Skeletal muscle cell (primary cell): ENCODE measurements at regions not wholly inside any gene's neighbourhood (a gene's known extent, or its start where the extent isn't known, plus 50 kb on each side); places are given as distances from the start of the nearest gene placed in this dataset.

Experiments used
- DNase-seq: peaks from one replicate; pipeline ENCODE4 v3.0.0-alpha.2; 2010; ENCODE audit warnings: low read depth
- H3K4me3 ChIP-seq: 2 replicates; pipeline ENCODE4 v1.5.1; 2011; ENCODE audit warnings: low read depth, mild to moderate bottlenecking, control low read depth, low read length, moderate library complexity

DNA sequence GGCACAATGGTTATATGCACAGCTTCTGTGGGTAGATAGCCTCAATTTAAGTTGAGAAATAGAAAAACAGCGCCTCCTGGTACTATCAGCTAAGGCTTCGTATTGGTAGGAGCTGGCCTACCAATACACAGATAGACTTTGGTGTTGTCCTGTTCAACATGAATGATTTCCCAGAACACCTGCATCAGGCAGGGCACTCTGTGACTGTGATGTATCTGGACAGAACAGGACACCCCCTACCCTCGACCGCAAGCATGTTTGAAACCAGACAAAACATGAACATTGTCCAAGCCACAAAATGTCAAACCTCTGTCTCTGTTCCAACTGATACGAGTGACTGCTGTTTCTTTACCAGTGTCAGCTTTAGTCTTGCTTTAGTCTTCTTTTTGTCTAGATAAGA lies 144.9 kb downstream of the HAPSTR1 start:
- DNase-seq = no peak
- H3K4me3 ChIP-seq = no peak overlapping the region

DNA sequence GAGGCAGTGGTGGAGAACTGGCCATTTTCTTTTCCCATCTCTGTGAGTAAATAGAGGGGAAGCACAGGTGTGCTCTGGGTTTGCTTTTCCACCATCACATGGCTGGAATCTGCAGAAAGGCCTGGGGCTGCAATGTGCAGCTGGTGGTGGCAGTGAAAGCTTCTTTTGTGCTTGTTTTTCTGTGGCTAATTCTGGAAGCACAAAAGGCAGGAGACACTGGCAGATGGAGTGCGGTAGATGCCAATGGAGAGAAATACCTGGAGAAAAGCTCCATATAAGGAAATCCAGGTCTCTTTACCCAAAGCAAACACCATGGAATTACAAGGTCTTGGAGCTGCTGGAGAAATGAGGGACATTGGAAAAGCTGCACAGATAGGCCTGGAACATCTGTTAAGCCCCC lies 146.9 kb downstream of the HAPSTR1 start:
- no peak overlapping the region for H3K4me3 ChIP-seq
- no peak for DNase-seq

- DNase-seq = no peak
- no peak overlapping the region for H3K4me3 ChIP-seq
Observed at GRCh38 chr16:9241177-9241576, 149.7 kb downstream of the HAPSTR1 start.

DNA sequence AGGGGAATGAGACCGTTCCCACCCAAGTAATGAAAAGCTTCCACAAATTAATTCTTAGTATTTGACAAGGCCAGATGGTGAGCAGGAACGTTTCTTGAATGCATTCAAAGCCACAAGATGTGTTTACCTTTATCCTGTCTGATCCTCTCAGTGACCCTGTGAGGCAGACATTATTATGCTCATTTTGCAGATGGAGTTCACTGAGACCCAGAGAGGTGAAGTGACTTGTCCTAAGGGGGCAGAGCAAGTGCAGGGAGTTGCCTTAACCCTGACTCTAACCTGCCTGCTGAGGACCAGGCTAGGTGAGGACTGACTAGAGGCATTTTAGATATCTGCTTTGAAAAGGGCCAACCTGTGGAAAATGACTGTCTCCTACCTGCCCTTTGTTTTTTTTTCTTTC lies 156.7 kb downstream of the HAPSTR1 start:
- H3K4me3 ChIP-seq = no peak overlapping the region
- no peak for DNase-seq

GRCh38 chr16:9249534-9249933 lies 158.1 kb downstream of the HAPSTR1 start:
- no peak for DNase-seq

DNA sequence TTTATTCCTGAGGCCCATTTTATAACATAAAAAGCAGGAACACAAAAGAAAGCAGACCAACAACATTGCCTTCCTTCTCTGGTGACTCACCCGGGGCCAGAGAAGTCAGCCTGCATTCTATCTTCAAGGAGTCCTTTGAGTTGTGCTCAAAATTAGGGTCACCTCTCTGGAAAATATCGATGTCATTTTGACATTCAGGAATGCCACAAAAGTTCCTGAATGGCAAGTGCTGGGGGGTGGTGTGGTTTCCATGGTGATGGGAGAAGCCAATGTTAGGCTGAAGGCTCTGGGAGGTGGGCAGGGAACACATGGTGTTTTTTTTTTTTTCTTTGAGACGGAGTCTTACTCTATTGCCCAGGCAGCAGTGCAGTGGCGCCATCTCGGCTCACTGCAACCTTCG lies 159.6 kb downstream of the HAPSTR1 start:
- H3K4me3 ChIP-seq = no peak overlapping the region
- DNase-seq = no peak

More at GRCh38 chr16:9249534-9249933, 158.1 kb downstream of the HAPSTR1 start:
- no peak overlapping the region for H3K4me3 ChIP-seq

GRCh38 chr16:9254863-9255262 lies 163.4 kb downstream of the HAPSTR1 start:
- no peak overlapping the region for H3K4me3 ChIP-seq
- DNase-seq = no peak

GRCh38 chr16:9256196-9256595 lies 164.8 kb downstream of the HAPSTR1 start:
- no peak for DNase-seq

DNA sequence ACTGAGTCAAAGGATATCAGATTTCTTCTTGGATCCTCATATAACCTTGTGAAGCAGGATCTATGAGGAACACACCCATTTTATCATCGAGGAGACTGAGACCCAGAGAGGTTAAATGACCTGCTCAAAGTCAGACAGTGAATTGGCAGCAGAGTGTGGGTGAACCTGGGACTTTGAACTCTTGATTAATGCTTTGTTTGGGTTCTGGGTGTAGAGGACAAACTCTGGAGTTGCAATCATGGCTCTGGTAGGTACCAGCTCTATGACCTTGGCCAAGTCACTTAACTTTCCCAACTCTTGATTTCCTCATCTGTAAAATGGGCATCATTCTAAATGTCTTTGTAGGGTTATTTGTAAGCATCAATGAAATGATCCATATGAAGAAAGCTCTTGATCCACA lies 166.4 kb downstream of the HAPSTR1 start:
- no peak overlapping the region for H3K4me3 ChIP-seq
- DNase-seq = no peak

More at GRCh38 chr16:9256196-9256595, 164.8 kb downstream of the HAPSTR1 start:
- H3K4me3 ChIP-seq = no peak overlapping the region

- no peak overlapping the region for H3K4me3 ChIP-seq
- no peak for DNase-seq
Observed at GRCh38 chr16:9258423-9259051, 167.1 kb downstream of the HAPSTR1 start.

DNA sequence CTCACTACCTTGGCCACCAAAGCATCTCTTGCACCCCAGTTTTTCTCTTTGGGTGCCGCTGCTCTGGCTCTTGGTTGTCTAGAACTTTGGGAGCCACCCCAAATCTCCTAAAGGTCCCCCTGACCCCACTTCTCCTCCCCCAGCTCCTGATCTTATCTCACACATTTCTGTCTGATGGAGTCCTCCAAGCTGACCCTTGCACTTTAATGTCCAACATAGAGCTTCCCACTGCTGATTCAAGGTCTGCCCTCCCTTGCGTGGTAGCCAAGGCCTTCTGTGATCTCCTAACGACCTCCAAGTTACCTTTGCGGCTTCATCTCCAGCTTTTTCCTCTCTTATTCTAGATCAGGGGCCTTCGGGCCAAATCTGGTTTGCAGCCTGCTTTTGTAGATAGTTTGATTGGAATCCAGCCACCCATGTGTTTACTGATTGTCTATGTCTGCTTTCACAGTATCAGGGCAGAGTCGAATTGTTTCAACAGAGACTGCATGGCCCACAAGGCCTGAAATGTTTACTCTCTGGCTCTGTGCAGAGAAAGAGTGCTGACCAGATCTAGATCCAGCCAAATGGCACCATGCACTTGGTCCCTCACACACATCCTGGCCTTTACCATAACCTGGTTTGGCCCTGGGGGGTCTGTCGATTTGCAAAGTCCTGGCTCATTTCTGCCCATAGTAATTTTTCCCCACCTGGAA lies 168.6 kb downstream of the HAPSTR1 start:
- DNase-seq = no peak
- H3K4me3 ChIP-seq = no peak overlapping the region

DNA sequence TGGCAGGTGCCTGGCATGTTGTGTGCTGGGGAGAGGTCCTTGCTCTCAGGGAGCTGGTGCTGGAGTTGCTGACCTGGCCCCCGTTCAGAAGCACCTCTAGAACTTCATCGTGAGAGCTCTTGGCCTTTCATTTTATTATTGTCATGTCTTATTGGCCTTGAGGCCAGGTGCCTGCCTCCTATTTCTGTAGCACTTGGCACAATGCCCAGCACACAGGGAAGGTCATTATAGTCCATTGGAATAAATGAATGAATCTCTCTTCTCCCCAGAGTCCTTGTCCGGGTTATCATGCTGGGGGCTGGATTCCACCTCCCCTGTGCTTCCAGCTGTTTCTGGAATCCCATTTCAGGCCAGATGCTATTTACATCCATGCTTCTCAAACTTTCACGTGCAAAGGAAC lies 169.2 kb downstream of the HAPSTR1 start:
- no peak for DNase-seq
- H3K4me3 ChIP-seq = no peak overlapping the region

DNA sequence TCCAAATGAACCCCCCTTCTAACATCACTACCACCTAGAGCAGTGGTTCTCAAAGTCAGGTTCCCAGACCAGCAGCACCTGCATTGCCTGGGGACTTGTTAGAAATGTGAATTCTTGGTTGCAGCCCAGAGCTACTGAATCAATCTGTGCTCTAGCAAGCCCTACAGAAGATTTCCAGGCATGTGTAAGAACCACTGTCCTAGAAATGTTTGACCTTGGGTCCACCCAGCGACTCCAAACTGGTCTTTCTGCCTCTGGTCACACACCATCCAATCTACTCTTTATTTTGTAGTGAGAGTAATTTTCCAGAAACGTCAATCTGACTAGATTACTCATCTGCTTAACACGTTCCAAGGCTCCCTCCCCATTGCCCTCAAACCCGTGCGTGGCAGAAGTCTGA lies 169.9 kb downstream of the HAPSTR1 start:
- H3K4me3 ChIP-seq = no peak overlapping the region
- no peak for DNase-seq

DNA sequence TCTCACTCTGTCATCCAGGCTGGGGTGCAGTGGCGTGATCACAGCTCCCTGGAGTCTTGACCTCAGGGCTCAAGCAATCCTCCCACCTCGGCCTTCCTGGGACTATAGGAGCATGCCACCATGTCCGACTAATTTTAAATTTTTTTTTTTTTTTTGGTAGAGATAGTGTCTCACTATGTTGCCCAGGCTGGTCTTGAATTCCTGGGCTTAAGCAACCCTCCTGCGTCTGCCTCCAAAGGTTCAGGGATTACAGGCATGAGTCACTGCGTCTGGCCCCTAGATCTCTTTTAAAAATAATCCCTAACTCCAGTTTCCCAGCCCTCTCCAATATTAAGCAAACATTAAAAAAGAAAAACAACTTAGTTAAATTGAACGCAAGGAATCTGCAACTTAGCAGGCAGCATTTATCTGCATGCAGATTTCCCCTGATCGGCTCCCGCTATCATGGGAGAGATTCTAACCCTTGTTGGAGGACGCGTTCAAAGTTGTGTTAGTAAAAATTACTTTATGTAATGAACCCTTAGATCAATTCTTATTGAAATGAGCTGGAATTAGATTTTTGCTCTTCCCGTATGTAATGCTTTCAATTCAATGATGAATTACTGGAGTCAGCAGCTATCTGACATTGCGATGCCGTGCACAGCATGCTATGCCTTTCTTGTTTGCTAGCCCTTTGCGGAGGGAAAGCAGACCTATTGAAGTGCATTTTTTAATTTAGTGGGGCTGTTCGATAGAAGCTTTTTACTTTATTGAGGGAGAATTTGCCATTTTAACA lies 171.7 kb downstream of the HAPSTR1 start:
- DNase-seq = no peak
- no peak overlapping the region for H3K4me3 ChIP-seq

- H3K4me3 ChIP-seq = no peak overlapping the region
- DNase-seq = no peak
Observed at GRCh38 chr16:9264067-9264466, 172.6 kb downstream of the HAPSTR1 start.

GRCh38 chr16:9268446-9268845 lies 177.0 kb downstream of the HAPSTR1 start:
- DNase-seq = no peak
- no peak overlapping the region for H3K4me3 ChIP-seq

DNA sequence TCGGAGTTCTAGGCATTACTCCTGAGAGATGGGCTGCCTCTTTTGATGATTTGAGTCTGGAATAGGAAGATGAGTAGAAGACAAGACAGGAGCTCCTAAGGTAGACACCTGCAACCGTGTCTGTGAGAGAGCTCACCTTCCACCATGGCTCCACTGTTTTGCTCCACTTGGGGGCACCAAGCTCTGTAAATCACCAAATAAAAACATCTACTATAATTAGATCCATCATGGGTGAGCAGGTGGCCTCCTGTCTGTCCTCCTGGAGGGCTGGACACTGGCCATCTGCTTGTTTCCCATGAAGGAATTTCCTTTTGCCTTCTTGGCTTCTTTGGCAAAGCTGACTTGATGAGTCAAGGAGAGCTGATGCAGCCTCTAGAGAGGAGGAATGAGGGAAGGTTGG lies 179.0 kb downstream of the HAPSTR1 start:
- no peak overlapping the region for H3K4me3 ChIP-seq
- no peak for DNase-seq

DNA sequence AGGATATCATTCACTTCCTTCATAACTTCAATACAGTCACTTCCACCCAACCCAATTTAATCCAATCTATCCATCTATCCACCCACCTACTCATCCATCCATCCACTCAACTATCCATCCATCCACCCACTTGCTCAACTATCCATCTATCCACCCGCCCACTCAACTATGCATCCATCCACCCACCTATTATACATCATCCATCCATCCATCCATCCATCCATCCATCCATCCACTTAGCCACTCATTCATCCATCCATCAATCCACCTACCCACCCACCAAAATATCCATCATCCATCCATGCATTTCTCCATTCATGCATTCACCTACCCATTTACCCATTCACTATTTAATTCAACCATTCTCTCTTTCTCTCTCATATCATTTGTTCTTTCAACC lies 179.5 kb downstream of the HAPSTR1 start:
- DNase-seq = no peak
- H3K4me3 ChIP-seq = no peak overlapping the region

- H3K4me3 ChIP-seq = no peak overlapping the region
Observed at GRCh38 chr16:9271841-9272240, 180.4 kb downstream of the HAPSTR1 start.

DNA sequence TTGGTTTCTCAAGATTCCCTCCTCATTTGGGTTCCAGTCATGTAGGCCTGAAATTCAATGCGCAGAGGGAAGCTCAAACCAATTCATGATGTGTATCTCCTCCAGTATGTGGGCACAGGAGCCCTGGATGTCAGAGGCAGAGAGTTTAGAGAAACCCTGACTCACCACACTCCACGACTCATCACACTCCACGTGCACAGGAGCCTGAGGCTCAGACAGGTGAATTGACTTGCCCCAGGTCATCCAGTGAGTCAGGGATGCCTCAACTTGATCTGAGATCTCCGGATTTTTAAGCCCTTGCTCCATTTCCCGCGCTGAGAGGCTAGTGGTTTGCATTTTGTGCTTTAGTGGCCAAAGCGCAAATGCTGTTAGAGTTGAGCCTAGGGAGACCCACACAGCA lies 183.9 kb downstream of the HAPSTR1 start:
- DNase-seq = no peak
- H3K4me3 ChIP-seq = no peak overlapping the region

More at GRCh38 chr16:9271841-9272240, 180.4 kb downstream of the HAPSTR1 start:
- DNase-seq = no peak
